Panc1 (cell line): ENCODE measurements at regions not wholly inside any gene's neighbourhood (a gene's known extent, or its start where the extent isn't known, plus 50 kb on each side); places are given as distances from the start of the nearest gene placed in this dataset.

Source experiments
- ATAC-seq: fragments of 200-7000 bp; cut with Tn5 transposase; 2 replicates; pipeline ENCODE4 v1.9.1; 2020; ENCODE audit warnings: mild to moderate bottlenecking, moderate library complexity
- BruUV-seq: library from RNA; stranded (reverse); fragments of 400-500 nt; replicated peaks from 2 replicates; lab custom pipeline; 2021; lab: Mats Ljungman, UMichigan
- CTCF ChIA-PET: fragments of 300-600 bp; sonication (Branson Sonifier 250); formaldehyde crosslinking; loops from one replicate; lab custom pipeline; 2022; ENCODE audit warnings: antibody characterized with exemption; lab: Charles Lee
- POLR2A ChIA-PET: fragments of 300-600 bp; sonication (Branson Sonifier 250); formaldehyde crosslinking; loops from one replicate; lab custom pipeline; 2022; ENCODE audit warnings: antibody characterized with exemption; lab: Charles Lee
- DNase-seq: peaks from one replicate; pipeline ENCODE4 v3.0.0-alpha.2; 2010; ENCODE audit warnings: low read depth, low spot score
- H3K27ac ChIP-seq: 2 replicates; pipeline ENCODE4 v1.5.1; 2011; ENCODE audit warnings: mild to moderate bottlenecking, low read length, inconsistent platforms
- H3K27me3 ChIP-seq: fragments of 200-500 bp; sonication (Bioruptor generic); 2 replicates; pipeline ENCODE4 v1.6.0; 2014; ENCODE audit warnings: low read length, inconsistent platforms; ENCODE audit not compliant: control insufficient read depth, insufficient read depth
- H3K36me3 ChIP-seq: fragments of 200-500 bp; sonication (Bioruptor generic); 2 replicates; pipeline ENCODE4 v1.5.1; 2014; ENCODE audit warnings: inconsistent platforms, mild to moderate bottlenecking, low read length, moderate library complexity; ENCODE audit not compliant: control insufficient read depth, insufficient read depth
- H3K4me1 ChIP-seq: 2 replicates; pipeline ENCODE4 v1.5.1; 2011; ENCODE audit warnings: inconsistent platforms, mild to moderate bottlenecking, low read length, moderate library complexity; ENCODE audit not compliant: control insufficient read depth, insufficient read depth
- H3K4me3 ChIP-seq, 2 experiments: 2 replicates each; pipeline ENCODE4 v1.5.1; 2011 to 2012; ENCODE audit warnings: low read depth in 2 of 2, low read length in 2 of 2, mild to moderate bottlenecking in 2 of 2, inconsistent platforms in 1 of 2, moderate library complexity in 1 of 2
- H3K9me3 ChIP-seq: fragments of 200-500 bp; sonication (Bioruptor generic); 2 replicates; pipeline ENCODE4 v1.5.1; 2014; ENCODE audit warnings: low read depth, mild to moderate bottlenecking, inconsistent platforms, low read length, moderate library complexity; ENCODE audit not compliant: control insufficient read depth, insufficient read depth
- POLR2AphosphoS5 ChIP-seq: IDR thresholded peaks from 2 replicates; pipeline ENCODE4 v1.6.1; 2012; ENCODE audit warnings: mild to moderate bottlenecking, low read depth, low read length, moderate library complexity
- SIN3A ChIP-seq: IDR thresholded peaks from 2 replicates; pipeline ENCODE4 v1.6.1; 2012; ENCODE audit warnings: low read depth, mild to moderate bottlenecking, low read length, moderate library complexity, borderline replicate concordance; ENCODE audit not compliant: insufficient read depth
- TCF7L2 ChIP-seq: IDR thresholded peaks from 2 replicates; pipeline ENCODE4 v1.6.1; 2011; ENCODE audit warnings: mild to moderate bottlenecking, low read depth, low read length, inconsistent platforms
- in situ Hi-C: cut with HindIII; loops from 2 replicates; pipeline ENCODE4 v1.10.0; 2016; ENCODE audit warnings: low sequenced_read_pairs, low pct_unique_long_range_greater_than_20kb
- intact Hi-C: fragments of 100-400 bp; cut with micrococcal nuclease; formaldehyde crosslinking; loops from one replicate; pipeline ENCODE4 v1.10.0; 2022; ENCODE audit not compliant: unreplicated experiment
- TF ChIP-seq, protein P1 (sequence below), 2 experiments: IDR thresholded peaks; 2 replicates each; pipeline ENCODE4 v1.6.1; 2011 to 2012; ENCODE audit warnings: low read depth in 2 of 2, control low read depth in 1 of 2, low read length in 1 of 2, mild to moderate bottlenecking in 1 of 2, moderate library complexity in 1 of 2; ENCODE audit not compliant: insufficient read depth in 1 of 2
- TF ChIP-seq, protein P2 (sequence below): fragments of 450-650 bp; IDR thresholded peaks from 2 replicates; pipeline ENCODE4 v1.5.1; 2017; ENCODE audit warnings: mild to moderate bottlenecking

DNA sequence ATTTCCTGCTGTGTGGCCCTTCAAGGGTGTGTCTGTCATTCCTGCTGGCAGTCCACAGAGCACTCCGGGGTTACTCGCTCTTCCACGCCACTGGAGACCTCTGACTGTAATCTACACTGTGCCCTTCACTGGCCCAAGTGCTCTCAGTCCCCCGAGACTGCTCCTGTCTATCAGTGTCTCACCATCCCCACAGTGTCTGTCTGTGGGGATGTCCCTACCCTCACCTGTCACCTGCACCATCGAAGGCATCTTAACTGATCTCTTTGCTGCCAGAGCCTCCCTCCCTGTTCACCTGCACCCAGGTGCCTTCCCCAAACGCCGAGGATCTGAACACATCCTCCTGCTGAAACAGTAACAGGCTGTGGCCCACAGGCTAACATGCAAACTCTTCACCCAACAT, 136.7 kb downstream of the MATN1 start:
- in situ Hi-C loops: no loop called here
- ATAC-seq: no peak
- Histone ChIP-seq H3K4me3 (no peak overlapping the region), H3K27ac (no peak overlapping the region), H3K9me3 (no peaks in the 10 kb centered on the region), H3K4me1 (no peaks in the 10 kb centered on the region), H3K36me3 (no peaks in the 10 kb centered on the region), H3K27me3 (no peaks in the 10 kb centered on the region; the same call in 1 of the 2 replicates)
- intact Hi-C loops: no loop called here
- no peak for DNase-seq
- no peak for TF ChIP-seq SIN3A
- TF ChIP-seq, protein P1, sequence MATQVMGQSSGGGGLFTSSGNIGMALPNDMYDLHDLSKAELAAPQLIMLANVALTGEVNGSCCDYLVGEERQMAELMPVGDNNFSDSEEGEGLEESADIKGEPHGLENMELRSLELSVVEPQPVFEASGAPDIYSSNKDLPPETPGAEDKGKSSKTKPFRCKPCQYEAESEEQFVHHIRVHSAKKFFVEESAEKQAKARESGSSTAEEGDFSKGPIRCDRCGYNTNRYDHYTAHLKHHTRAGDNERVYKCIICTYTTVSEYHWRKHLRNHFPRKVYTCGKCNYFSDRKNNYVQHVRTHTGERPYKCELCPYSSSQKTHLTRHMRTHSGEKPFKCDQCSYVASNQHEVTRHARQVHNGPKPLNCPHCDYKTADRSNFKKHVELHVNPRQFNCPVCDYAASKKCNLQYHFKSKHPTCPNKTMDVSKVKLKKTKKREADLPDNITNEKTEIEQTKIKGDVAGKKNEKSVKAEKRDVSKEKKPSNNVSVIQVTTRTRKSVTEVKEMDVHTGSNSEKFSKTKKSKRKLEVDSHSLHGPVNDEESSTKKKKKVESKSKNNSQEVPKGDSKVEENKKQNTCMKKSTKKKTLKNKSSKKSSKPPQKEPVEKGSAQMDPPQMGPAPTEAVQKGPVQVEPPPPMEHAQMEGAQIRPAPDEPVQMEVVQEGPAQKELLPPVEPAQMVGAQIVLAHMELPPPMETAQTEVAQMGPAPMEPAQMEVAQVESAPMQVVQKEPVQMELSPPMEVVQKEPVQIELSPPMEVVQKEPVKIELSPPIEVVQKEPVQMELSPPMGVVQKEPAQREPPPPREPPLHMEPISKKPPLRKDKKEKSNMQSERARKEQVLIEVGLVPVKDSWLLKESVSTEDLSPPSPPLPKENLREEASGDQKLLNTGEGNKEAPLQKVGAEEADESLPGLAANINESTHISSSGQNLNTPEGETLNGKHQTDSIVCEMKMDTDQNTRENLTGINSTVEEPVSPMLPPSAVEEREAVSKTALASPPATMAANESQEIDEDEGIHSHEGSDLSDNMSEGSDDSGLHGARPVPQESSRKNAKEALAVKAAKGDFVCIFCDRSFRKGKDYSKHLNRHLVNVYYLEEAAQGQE (IDR thresholded peaks at IDR 0.05; ENCODE audit: insufficient read depth in 1 of 2, low read depth in 2 of 2, low read length in 1 of 2): no peak
- CTCF ChIA-PET: no interaction called here
- POLR2A ChIA-PET: no interaction called here
- BruUV-seq: no TSS peak

- no peak for DNase-seq
- TF ChIP-seq, protein P2, sequence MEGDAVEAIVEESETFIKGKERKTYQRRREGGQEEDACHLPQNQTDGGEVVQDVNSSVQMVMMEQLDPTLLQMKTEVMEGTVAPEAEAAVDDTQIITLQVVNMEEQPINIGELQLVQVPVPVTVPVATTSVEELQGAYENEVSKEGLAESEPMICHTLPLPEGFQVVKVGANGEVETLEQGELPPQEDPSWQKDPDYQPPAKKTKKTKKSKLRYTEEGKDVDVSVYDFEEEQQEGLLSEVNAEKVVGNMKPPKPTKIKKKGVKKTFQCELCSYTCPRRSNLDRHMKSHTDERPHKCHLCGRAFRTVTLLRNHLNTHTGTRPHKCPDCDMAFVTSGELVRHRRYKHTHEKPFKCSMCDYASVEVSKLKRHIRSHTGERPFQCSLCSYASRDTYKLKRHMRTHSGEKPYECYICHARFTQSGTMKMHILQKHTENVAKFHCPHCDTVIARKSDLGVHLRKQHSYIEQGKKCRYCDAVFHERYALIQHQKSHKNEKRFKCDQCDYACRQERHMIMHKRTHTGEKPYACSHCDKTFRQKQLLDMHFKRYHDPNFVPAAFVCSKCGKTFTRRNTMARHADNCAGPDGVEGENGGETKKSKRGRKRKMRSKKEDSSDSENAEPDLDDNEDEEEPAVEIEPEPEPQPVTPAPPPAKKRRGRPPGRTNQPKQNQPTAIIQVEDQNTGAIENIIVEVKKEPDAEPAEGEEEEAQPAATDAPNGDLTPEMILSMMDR: no peak
- Histone ChIP-seq H3K36me3 (no peaks in the 10 kb centered on the region), H3K4me1 (no peaks in the 10 kb centered on the region), H3K27ac (no peak overlapping the region), H3K27me3 (no peaks in the 10 kb centered on the region), H3K9me3 (no peaks in the 10 kb centered on the region), H3K4me3 (no peak overlapping the region)
- ChIA-PET POLR2A (no interaction called here), CTCF (no interaction called here)
- ATAC-seq: no peak
- BruUV-seq: no TSS peak
- intact Hi-C loops (no loop called here), in situ Hi-C loops (no loop called here)
These were observed 143.8 kb downstream of the MATN1 start for GRCh38 chr1:30579580-30579979.

DNA sequence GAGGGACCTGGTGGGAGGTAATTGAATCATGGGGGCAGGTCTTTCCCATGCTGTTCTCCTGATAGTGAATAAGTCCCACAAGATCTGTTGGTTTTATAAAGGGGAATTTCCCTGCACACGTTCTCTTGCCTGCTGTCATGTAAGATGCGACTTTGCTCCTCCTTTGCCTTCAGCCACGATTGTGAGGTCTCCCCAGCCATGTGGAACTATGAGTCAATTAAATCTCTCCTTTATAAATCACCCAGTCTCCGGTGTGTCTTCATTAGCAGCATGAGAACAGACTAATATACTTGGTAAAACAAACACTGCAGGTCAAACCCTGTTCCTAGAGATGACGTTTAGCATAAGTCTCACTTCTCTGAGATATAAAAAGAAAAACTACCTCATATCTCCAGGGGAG, 148.3 kb downstream of the MATN1 start:
- ChIA-PET CTCF (no interaction called here), POLR2A (no interaction called here)
- TF ChIP-seq TCF7L2 (no peak), SIN3A (no peak), POLR2AphosphoS5 (no peak)
- TF ChIP-seq, protein P2: no peak
- TF ChIP-seq, protein P1 (IDR thresholded peaks at IDR 0.05; ENCODE audit: insufficient read depth in 1 of 2, low read depth in 2 of 2, low read length in 1 of 2): no peak
- ATAC-seq (no peak), DNase-seq (no peak)
- no TSS peak for BruUV-seq
- Histone ChIP-seq H3K4me1 (no peaks in the 10 kb centered on the region), H3K36me3 (no peaks in the 10 kb centered on the region), H3K27me3 (no peaks in the 10 kb centered on the region; the same call in 1 of the 2 replicates), H3K9me3 (no peaks in the 10 kb centered on the region), H3K27ac (no peak overlapping the region), H3K4me3 (no peak overlapping the region)
- in situ Hi-C loops: no loop called here
- intact Hi-C loops: no loop called here
